Psoas muscle (tissue), 7 donors: ENCODE measurements at regions not wholly inside any gene's neighbourhood (a gene's known extent, or its start where the extent isn't known, plus 50 kb on each side); places are given as distances from the start of the nearest gene placed in this dataset.

Experiments used
- ATAC-seq, 4 donors: fragments of 200-7000 bp; cut with Tn5 transposase; one replicate each; pipeline ENCODE4 v1.9.1; 2020; ENCODE audit warnings: moderate library complexity in 3 of 4, mild to moderate bottlenecking in 2 of 4
- DNase-seq, 2 donors: peaks; one replicate each; pipeline ENCODE4 v3.0.0-alpha.2; 2020
- H3K27ac ChIP-seq: fragments of 200-600 bp; one replicate; pipeline ENCODE4 v1.8.0; 2022
- H3K27me3 ChIP-seq, 3 donors: fragments of 200-600 bp in 1 of 3; one replicate each; pipeline versions ENCODE4 v1.6.1 to v1.8.0; 2013 to 2022; ENCODE audit warnings: low read length in 2 of 3, mild to moderate bottlenecking in 2 of 3, moderate library complexity in 1 of 3; ENCODE audit not compliant: insufficient read depth in 3 of 3
- H3K36me3 ChIP-seq, 2 donors: fragments of 200-600 bp in 1 of 2; one replicate each; pipeline versions ENCODE4 v1.6.1 to v1.8.0; 2013 to 2022; ENCODE audit warnings: low read depth in 1 of 2, mild to moderate bottlenecking in 1 of 2, moderate library complexity in 1 of 2; ENCODE audit not compliant: insufficient read depth in 1 of 2
- H3K4me1 ChIP-seq: fragments of 200-600 bp; one replicate; pipeline ENCODE4 v1.8.0; 2022
- H3K4me3 ChIP-seq: fragments of 200-600 bp; one replicate; pipeline ENCODE4 v1.8.0; 2022; ENCODE audit warnings: mild to moderate bottlenecking
- H3K9me3 ChIP-seq: fragments of 200-600 bp; one replicate; pipeline ENCODE4 v1.8.0; 2022
- CTCF ChIP-seq: fragments of 200-600 bp; IDR thresholded peaks from one replicate; pipeline ENCODE4 v1.8.0; 2022; ENCODE audit warnings: antibody characterized with exemption
- WGBS, 3 donors: extraction: QIAGEN DNeasy Blood & Tissue Kit; methylation state at CpG; one replicate each; pipeline versions ENCODE4 v1.1.6 to v1.1.7; 2013; 5-methylcytosine and 5-hydroxymethylcytosine counted together
- intact Hi-C, 2 donors: fragments of 100-400 bp; cut with DNase I; formaldehyde crosslinking; loops; one replicate each; pipeline versions ENCODE4 v1.11.0 to v1.14.2; 2022
- donor health status: healthy with polysubstance abuse.
- donor health status: DM: no; HTN: no; CAD: no; lungs with moderate emphysema.
- donor health status: Bipolar disorder and iron deficiency.
- donor health status: healthy.
- donor health status: DM: yes; HTN: yes; CAD: no.
- donor health status: DM: no; HTN: no; CAD: no.
- donor health status: DM: yes; HTN: yes; CAD: no.

GRCh38 chr6:170006900-170007467 lies 255.6 kb downstream of the ERMARD start:
- no peaks in the 10 kb centered on the region for H3K36me3 ChIP-seq
- H3K4me3 ChIP-seq: no peak overlapping the region
- no peak for DNase-seq
- H3K27me3 ChIP-seq: no peaks in the 10 kb centered on the region
- no peak for ATAC-seq
- intact Hi-C loops: no loop called here
- peaks cover 4% of the 10 kb centered on the region for H3K9me3 ChIP-seq
- TF ChIP-seq CTCF: no peak
- no peak overlapping the region for H3K27ac ChIP-seq
- peaks cover 8% of the 10 kb centered on the region for H3K4me1 ChIP-seq
- 85 to 88% (median 86%) methylated on average over 19 of the region's 19 CpGs for WGBS, 3 donors

- no peaks in the 10 kb centered on the region for H3K27me3 ChIP-seq
- H3K36me3 ChIP-seq: no peaks in the 10 kb centered on the region
- no peak overlapping the region for H3K4me3 ChIP-seq
- H3K4me1 ChIP-seq: peaks cover 8% of the 10 kb centered on the region
- no peak for TF ChIP-seq CTCF
- intact Hi-C loops: no loop called here
- 87 to 93% (median 89%) methylated on average over 7 of the region's 7 CpGs for WGBS, 3 donors
- H3K27ac ChIP-seq: no peak overlapping the region
- DNase-seq (no peak), ATAC-seq (no peak)
- H3K9me3 ChIP-seq: peaks cover 4% of the 10 kb centered on the region
Measured at GRCh38 chr6:170006071-170006899, 254.9 kb downstream of the ERMARD start.

GRCh38 chr6:170005665-170006064 lies 254.2 kb downstream of the ERMARD start:
- H3K36me3 ChIP-seq: no peaks in the 10 kb centered on the region
- intact Hi-C loops: no loop called here
- DNase-seq: no peak
- ATAC-seq: no peak
- no peak for TF ChIP-seq CTCF
- peaks cover 2% of the 10 kb centered on the region for H3K4me1 ChIP-seq
- peaks cover 4% of the 10 kb centered on the region for H3K9me3 ChIP-seq
- H3K4me3 ChIP-seq: no peak overlapping the region
- no peaks in the 10 kb centered on the region for H3K27me3 ChIP-seq
- no peak overlapping the region for H3K27ac ChIP-seq

GRCh38 chr6:170004585-170005210 lies 253.3 kb downstream of the ERMARD start:
- intact Hi-C loops: no loop called here
- no peak overlapping the region for H3K27ac ChIP-seq
- ATAC-seq (no peak), DNase-seq (no peak)
- TF ChIP-seq CTCF: no peak
- H3K36me3 ChIP-seq: no peaks in the 10 kb centered on the region
- H3K4me1 ChIP-seq: no peaks in the 10 kb centered on the region
- H3K9me3 ChIP-seq: peaks cover 4% of the 10 kb centered on the region
- no peak overlapping the region for H3K4me3 ChIP-seq
- WGBS, 3 donors: 77 to 79% (median 78%) methylated on average over 5 of the region's 5 CpGs
- no peaks in the 10 kb centered on the region for H3K27me3 ChIP-seq
